B cell (primary cell): ENCODE measurements at regions not wholly inside any gene's neighbourhood (a gene's known extent, or its start where the extent isn't known, plus 50 kb on each side); places are given as distances from the start of the nearest gene placed in this dataset.

Experiments used
- CTCF ChIP-seq: fragments of 200-600 bp; IDR thresholded peaks from one replicate; pipeline ENCODE4 v1.8.0; 2022; ENCODE audit warnings: antibody characterized with exemption, mild to moderate bottlenecking
- EZH2 ChIP-seq: IDR thresholded peaks from 2 replicates; pipeline ENCODE4 v1.6.1; 2012; ENCODE audit warnings: borderline replicate concordance, low read depth, mild to moderate bottlenecking, moderate library complexity, low read length; ENCODE audit not compliant: insufficient read depth, poor library complexity, severe bottlenecking

DNA sequence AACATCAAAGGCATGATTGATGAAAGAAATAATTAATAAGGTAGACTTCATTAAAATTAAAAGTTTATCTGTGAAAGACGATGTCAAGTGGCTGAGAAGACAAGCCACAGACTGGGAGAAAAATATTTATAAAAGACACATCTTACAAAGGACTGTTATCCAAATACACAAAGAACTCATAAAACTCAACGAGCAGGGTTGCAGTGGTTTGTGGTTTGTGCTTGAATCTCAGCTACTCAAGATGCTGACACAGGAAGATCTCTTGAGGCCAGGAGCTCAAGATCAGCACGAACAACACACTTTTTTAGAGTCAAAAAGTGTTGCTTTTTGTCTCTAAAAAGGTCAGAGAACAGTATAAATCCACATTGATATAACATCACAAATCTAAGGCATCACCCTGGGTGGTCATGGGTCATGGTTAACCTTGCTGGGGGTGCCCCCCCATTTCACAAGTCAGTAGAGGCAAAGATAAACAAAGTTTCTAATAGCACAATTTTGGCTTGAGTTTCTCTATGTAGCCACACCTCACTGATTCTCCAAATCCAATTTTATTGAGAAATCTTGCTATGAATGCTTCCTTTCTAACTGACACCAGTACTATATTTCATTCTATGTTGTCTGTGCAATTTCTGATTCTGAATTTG lies 342.9 kb upstream of the RPS23 start:
- TF ChIP-seq CTCF (no peak), EZH2 (no peak)
